ENCODE measurements at regions not wholly inside any gene's neighbourhood (a gene's known extent, or its start where the extent isn't known, plus 50 kb on each side); places are given as distances from the start of the nearest gene placed in this dataset.

GRCh38 chr1:221837896-221838295, 96.0 kb upstream of the DUSP10 start:
- Mint-ChIP-seq H3K27ac (no peak overlapping the region), H3K36me3 (no peaks in the 10 kb centered on the region), H3K4me1 (peaks cover 21% of the 10 kb centered on the region), H3K4me3 (no peak overlapping the region), H3K27me3 (ENCODE audit: low read depth) (no peaks in the 10 kb centered on the region; the same call in 1 of the 2 replicates), H3K9me3 (no peaks in the 10 kb centered on the region)
- POLR2A ChIA-PET: no interaction called here
- CTCF ChIA-PET: no interaction called here
- TF ChIP-seq ZNF425 (CRISPR knock-in tag; conservative IDR thresholded peaks at IDR 0.05): no peak
- TF ChIP-seq STAT6 (CRISPR knock-in tag; conservative IDR thresholded peaks at IDR 0.05; ENCODE audit: low read depth): no peak
- TF ChIP-seq HMGXB4 (CRISPR knock-in tag; IDR thresholded peaks at IDR 0.05): no peak
- TF ChIP-seq CDX4 (CRISPR knock-in tag; IDR thresholded peaks at IDR 0.05; ENCODE audit: borderline replicate concordance): no peak
- no peak for TF ChIP-seq TP53 (CRISPR knock-in tag; IDR thresholded peaks at IDR 0.05)
- TF ChIP-seq ZMAT4 (CRISPR knock-in tag; IDR thresholded peaks at IDR 0.05): no peak
- no peak for TF ChIP-seq SMAD4 (CRISPR knock-in tag; IDR thresholded peaks at IDR 0.05)
- TF ChIP-seq USF1 (CRISPR knock-in tag; IDR thresholded peaks at IDR 0.05): no peak
- no peak for TF ChIP-seq MAX (CRISPR knock-in tag; IDR thresholded peaks at IDR 0.05)
- no peak for TF ChIP-seq ZBTB21 (CRISPR knock-in tag; IDR thresholded peaks at IDR 0.05; ENCODE audit: borderline replicate concordance)
- no peak for TF ChIP-seq E2F5 (CRISPR knock-in tag; IDR thresholded peaks at IDR 0.05)
- TF ChIP-seq MXD4 (CRISPR knock-in tag; IDR thresholded peaks at IDR 0.05; ENCODE audit: borderline replicate concordance): no peak
- TF ChIP-seq NR2C2 (CRISPR knock-in tag; IDR thresholded peaks at IDR 0.05): no peak
- ATAC-seq: no peak
- DNase-seq (ENCODE audit: low spot score): no peak

GRCh38 chr1:221834698-221835513, 93.0 kb upstream of the DUSP10 start:
- H3K9me3 Mint-ChIP-seq: peaks cover 4% of the 10 kb centered on the region; the same call in 1 of the 2 replicates
- H3K27me3 Mint-ChIP-seq (ENCODE audit: low read depth): no peaks in the 10 kb centered on the region; the same call in 1 of the 2 replicates
- H3K4me1 Mint-ChIP-seq: peaks cover 21% of the 10 kb centered on the region
- ATAC-seq (peak; percentile 58), DNase-seq (ENCODE audit: low spot score) (no peak)
- no peak overlapping the region for H3K27ac Mint-ChIP-seq
- no peaks in the 10 kb centered on the region for H3K36me3 Mint-ChIP-seq
- ChIA-PET CTCF (no interaction called here), POLR2A (no interaction called here)
- no peak overlapping the region for H3K4me3 Mint-ChIP-seq
- TF ChIP-seq ATF6 (CRISPR knock-in tag; IDR thresholded peaks at IDR 0.05) (no peak), ZNF423 (CRISPR knock-in tag; IDR thresholded peaks at IDR 0.05) (peak; percentile 27; the same call in 1 of the 2 replicates), ARID4B (CRISPR knock-in tag; IDR thresholded peaks at IDR 0.05; ENCODE audit: borderline replicate concordance) (no peak)

Data from WTC11 (cell line).